CD14-positive monocyte (primary cell): ENCODE measurements at regions not wholly inside any gene's neighbourhood (a gene's known extent, or its start where the extent isn't known, plus 50 kb on each side); places are given as distances from the start of the nearest gene placed in this dataset.

ENCODE experiments used
- DNase-seq, 3 donors: peaks; one replicate each; pipeline ENCODE4 v3.0.0-alpha.2; 2011 to 2022
- H2AFZ ChIP-seq: 2 replicates; pipeline ENCODE4 v1.6.0; 2012; ENCODE audit warnings: mild to moderate bottlenecking, low read depth, low read length, inconsistent platforms; ENCODE audit not compliant: insufficient read depth, poor library complexity, severe bottlenecking
- H3K27ac ChIP-seq, 2 donors: 1 replicate in 1 of 2; 2 replicates in 1 of 2; pipeline ENCODE4 v1.5.1; 2012 to 2013; ENCODE audit warnings: low read length in 2 of 2, control low read depth in 1 of 2, inconsistent platforms in 1 of 2, low read depth in 1 of 2, mild to moderate bottlenecking in 1 of 2
- H3K27me3 ChIP-seq, 2 donors: one replicate each; pipeline versions ENCODE4 v1.6.0 to v1.6.1; 2011 to 2013; ENCODE audit warnings: low read length in 2 of 2; ENCODE audit not compliant: control insufficient read depth in 2 of 2, insufficient read depth in 2 of 2
- H3K36me3 ChIP-seq, 2 donors: replicated peaks in 1 of 2; 1 replicate in 1 of 2; 2 replicates in 1 of 2; pipeline versions ENCODE4 v1.5.1 to v1.6.1; 2012 to 2013; ENCODE audit warnings: low read length in 2 of 2, control low read depth in 1 of 2, inconsistent platforms in 1 of 2, mild to moderate bottlenecking in 1 of 2; ENCODE audit not compliant: insufficient read depth in 2 of 2, control insufficient read depth in 1 of 2
- H3K4me1 ChIP-seq, 2 donors: 1 replicate in 1 of 2; 2 replicates in 1 of 2; pipeline versions ENCODE4 v1.5.1 to v1.6.1; 2012 to 2013; ENCODE audit warnings: low read length in 2 of 2, control low read depth in 1 of 2, inconsistent platforms in 1 of 2, mild to moderate bottlenecking in 1 of 2, moderate library complexity in 1 of 2; ENCODE audit not compliant: insufficient read depth in 2 of 2, control insufficient read depth in 1 of 2
- H3K4me2 ChIP-seq: replicated peaks from 2 replicates; pipeline ENCODE3; 2012; ENCODE audit warnings: low read length, moderate library complexity, mild to moderate bottlenecking; ENCODE audit not compliant: poor library complexity, severe bottlenecking; ENCODE audit errors: extremely low read depth
- H3K4me3 ChIP-seq, 3 experiments: fragments of 200-600 bp in 1 of 3; sonication (generic) in 1 of 3; replicated peaks in 1 of 3; 1 replicate in 2 of 3; 2 replicates in 1 of 3; pipeline ENCODE4 v1.5.1; 2011 to 2013; ENCODE audit warnings: low read length in 3 of 3, mild to moderate bottlenecking in 3 of 3, control low read depth in 2 of 3, low read depth in 2 of 3, inconsistent platforms in 1 of 3, moderate library complexity in 1 of 3
- H3K79me2 ChIP-seq: 2 replicates; pipeline ENCODE4 v1.6.0; 2012; ENCODE audit warnings: mild to moderate bottlenecking, control low read depth, inconsistent platforms, low read length, moderate library complexity; ENCODE audit not compliant: insufficient read depth
- H3K9ac ChIP-seq: 2 replicates; pipeline ENCODE4 v1.6.0; 2017; ENCODE audit warnings: low read length, mild to moderate bottlenecking; ENCODE audit not compliant: insufficient read depth, poor library complexity, severe bottlenecking
- H3K9me3 ChIP-seq, 2 donors: replicated peaks in 1 of 2; 1 replicate in 1 of 2; 2 replicates in 1 of 2; pipeline versions ENCODE4 v1.5.1 to v1.6.1; 2012 to 2013; ENCODE audit warnings: low read length in 2 of 2, control low read depth in 1 of 2; ENCODE audit not compliant: control insufficient read depth in 1 of 2, insufficient read depth in 1 of 2
- H4K20me1 ChIP-seq: 2 replicates; pipeline ENCODE4 v1.6.0; 2012; ENCODE audit warnings: mild to moderate bottlenecking, low read length, control low read depth, moderate library complexity; ENCODE audit not compliant: insufficient read depth
- H3K27ac Mint-ChIP-seq, 7 donors: one replicate each; pipeline ENCODE4 v1.8.0; 2020; ENCODE audit warnings: mild to moderate bottlenecking in 7 of 7, mixed read lengths in 7 of 7, moderate library complexity in 6 of 7, inconsistent platforms in 2 of 7
- H3K27me3 Mint-ChIP-seq, 3 donors: one replicate each; pipeline ENCODE4 v1.8.0; 2021 to 2022; ENCODE audit warnings: low read depth in 3 of 3, mild to moderate bottlenecking in 3 of 3, mixed read lengths in 3 of 3, moderate library complexity in 3 of 3, inconsistent platforms in 1 of 3
- H3K36me3 Mint-ChIP-seq, 2 donors: one replicate each; pipeline ENCODE4 v1.8.0; 2020; ENCODE audit warnings: mixed read lengths in 2 of 2, inconsistent platforms in 1 of 2, mild to moderate bottlenecking in 1 of 2
- H3K4me1 Mint-ChIP-seq: one replicate; pipeline ENCODE4 v1.8.0; 2020; ENCODE audit warnings: mild to moderate bottlenecking, mixed read lengths
- H3K4me3 Mint-ChIP-seq, 2 donors: one replicate each; pipeline ENCODE4 v1.8.0; 2020; ENCODE audit warnings: mild to moderate bottlenecking in 2 of 2, mixed read lengths in 2 of 2, moderate library complexity in 1 of 2
- H3K9me3 Mint-ChIP-seq, 7 donors: one replicate each; pipeline ENCODE4 v1.8.0; 2020 to 2022; ENCODE audit warnings: mixed read lengths in 7 of 7, mild to moderate bottlenecking in 6 of 7, moderate library complexity in 6 of 7, inconsistent platforms in 2 of 7
- CTCF ChIP-seq: fragments of 200-600 bp; IDR thresholded peaks from one replicate; pipeline ENCODE4 v1.8.0; 2022; ENCODE audit warnings: antibody characterized with exemption, mild to moderate bottlenecking
- WGBS: methylation state at CpG from one replicate; pipeline ENCODE4 v1.1.5; 2013; ENCODE audit warnings: missing lambda C conversion rate; ENCODE audit not compliant: insufficient coverage; 5-methylcytosine and 5-hydroxymethylcytosine counted together
- intact Hi-C, 2 donors: fragments of 100-400 bp; cut with micrococcal nuclease; formaldehyde crosslinking; loops; one replicate each; pipeline versions ENCODE4 v1.15.0 to v1.15.1; 2023

GRCh38 chr12:25384038-25384892 lies 133.5 kb upstream of the KRAS start:
- H3K4me2 ChIP-seq, result peak overlapping the region; percentile 91
- H3K9me3 ChIP-seq, result no peaks in the 10 kb centered on the region
- peak overlapping the region in 1 of 2 donors; percentile 99 for H3K27ac ChIP-seq
- no peak for TF ChIP-seq CTCF
- Mint-ChIP-seq H3K27ac (peak overlapping the region; percentile 99 to 100 (median 100)), H3K27me3 (peaks cover 0 to 5% (median 0%) of the 10 kb centered on the region in 3 donors), H3K36me3 (no peaks in the 10 kb centered on the region), H3K4me3 (peak overlapping the region in 1 of 2 donors; percentile 97), H3K4me1 (peaks cover 31% of the 10 kb centered on the region), H3K9me3 (peaks cover 0 to 2% (median 0%) of the 10 kb centered on the region in 7 donors)
- no peak overlapping the region for H3K4me3 ChIP-seq
- DNase-seq, result no peak
- H3K79me2 ChIP-seq, result no peaks in the 10 kb centered on the region
- H3K9ac ChIP-seq, result no peak overlapping the region
- no peaks in the 10 kb centered on the region for H3K36me3 ChIP-seq
- peaks cover 20 to 25% of the 10 kb centered on the region in 2 donors for H3K4me1 ChIP-seq
- no peaks in the 10 kb centered on the region for H4K20me1 ChIP-seq
- H3K27me3 ChIP-seq, result no peaks in the 10 kb centered on the region
- no peak overlapping the region for H2AFZ ChIP-seq
- intact Hi-C loops, result loop anchor here in 1 of 2 donors (5.0 kb wide), 1 partner anchor 47 kb away; no protein-coding TSS in a partner anchor
- 97% methylated on average over 4 of the region's 18 CpGs for WGBS

- WGBS, result 92% methylated on average over 6 of the region's 7 CpGs
- H3K36me3 Mint-ChIP-seq, result no peaks in the 10 kb centered on the region
- no peak for TF ChIP-seq CTCF
- Histone ChIP-seq H3K4me3 (no peak overlapping the region), H4K20me1 (no peaks in the 10 kb centered on the region), H3K79me2 (no peaks in the 10 kb centered on the region), H3K4me1 (peaks cover 27 to 33% of the 10 kb centered on the region in 2 donors), H3K9me3 (no peaks in the 10 kb centered on the region), H3K36me3 (no peaks in the 10 kb centered on the region), H2AFZ (no peak overlapping the region), H3K27me3 (no peaks in the 10 kb centered on the region), H3K9ac (no peak overlapping the region), H3K4me2 (no peak overlapping the region), H3K27ac (no peak overlapping the region)
- intact Hi-C loops, result loop anchor here in 1 of 2 donors (5.0 kb wide), 1 partner anchor 45 kb away; no protein-coding TSS in a partner anchor
- H3K9me3 Mint-ChIP-seq, result peaks cover 0 to 3% (median 1%) of the 10 kb centered on the region in 7 donors
- DNase-seq, result no peak
- peaks cover 0 to 5% (median 0%) of the 10 kb centered on the region in 3 donors for H3K27me3 Mint-ChIP-seq
- H3K4me3 Mint-ChIP-seq, result no peak overlapping the region
- peak overlapping the region in 3 of 7 donors; percentile 6 to 33 (median 10) for H3K27ac Mint-ChIP-seq
- peaks cover 35% of the 10 kb centered on the region for H3K4me1 Mint-ChIP-seq
These were observed 131.8 kb upstream of the KRAS start for GRCh38 chr12:25382311-25383106.
